Stimulated activated CD8-positive, alpha-beta memory T cell treated with anti-CD3 and anti-CD28 coated beads, Interleukin-7, amount 100 ng/mL, for 1 hour (primary cell): ENCODE measurements at regions not wholly inside any gene's neighbourhood (a gene's known extent, or its start where the extent isn't known, plus 50 kb on each side); places are given as distances from the start of the nearest gene placed in this dataset.

Experiments
- DNase-seq, 2 donors: peaks; one replicate each; pipeline ENCODE4 v3.0.0-alpha.2; 2020; ENCODE audit warnings: low read depth in 2 of 2

DNA sequence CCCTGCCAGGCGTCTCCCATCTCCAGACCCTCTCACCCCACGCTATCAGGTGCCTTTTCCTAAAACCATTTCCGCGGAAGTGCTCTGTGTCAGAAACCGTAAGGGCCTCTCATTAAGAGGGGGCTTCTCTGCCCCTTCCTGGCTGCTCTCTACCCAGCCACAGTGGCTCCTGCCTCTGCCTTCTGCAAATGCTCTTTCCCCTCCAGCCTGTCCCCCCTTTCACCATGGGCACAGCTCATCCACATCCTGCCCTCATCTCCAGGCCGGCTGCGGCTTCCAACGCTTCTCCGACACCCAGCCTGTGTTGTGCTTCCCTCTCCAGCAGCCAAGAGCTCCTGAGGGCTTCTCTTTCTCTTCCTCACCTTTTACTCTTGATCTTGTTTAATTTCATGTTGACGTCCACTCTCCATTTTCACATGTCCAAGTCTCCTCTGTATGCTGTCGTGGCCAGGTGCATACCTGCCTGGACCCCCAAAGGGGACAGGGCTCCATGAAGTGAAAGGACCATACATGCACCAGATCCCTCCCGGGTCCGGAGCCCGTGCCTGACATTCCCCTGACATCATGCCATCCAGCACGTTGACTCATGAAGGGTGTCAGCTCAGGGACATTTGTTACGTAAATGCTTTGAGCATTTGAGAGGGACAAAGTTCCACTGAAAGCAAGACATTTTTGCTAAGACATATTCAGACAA, 306.5 kb downstream of the AJAP1 start:
- no peak for DNase-seq

DNA sequence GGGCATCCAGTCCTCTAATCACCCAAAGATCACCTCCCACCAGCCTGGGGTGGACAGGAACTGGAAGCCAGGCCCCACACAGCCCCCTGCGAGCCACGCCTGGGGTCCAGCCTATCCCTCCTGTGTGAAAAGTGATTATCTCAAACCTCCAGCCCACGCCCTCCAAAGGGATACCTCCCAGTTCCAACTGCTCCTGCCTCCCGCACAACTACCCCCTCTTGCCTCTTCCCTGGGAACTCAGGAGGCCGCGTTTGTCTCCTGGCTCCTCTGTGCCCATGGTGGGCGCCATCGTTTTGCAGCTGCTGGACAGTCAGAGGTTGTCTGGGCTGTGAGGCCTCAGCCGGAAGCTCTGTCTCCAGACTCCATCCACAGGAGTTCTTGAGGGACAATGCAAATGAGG, 305.9 kb downstream of the AJAP1 start:
- no peak for DNase-seq

DNA sequence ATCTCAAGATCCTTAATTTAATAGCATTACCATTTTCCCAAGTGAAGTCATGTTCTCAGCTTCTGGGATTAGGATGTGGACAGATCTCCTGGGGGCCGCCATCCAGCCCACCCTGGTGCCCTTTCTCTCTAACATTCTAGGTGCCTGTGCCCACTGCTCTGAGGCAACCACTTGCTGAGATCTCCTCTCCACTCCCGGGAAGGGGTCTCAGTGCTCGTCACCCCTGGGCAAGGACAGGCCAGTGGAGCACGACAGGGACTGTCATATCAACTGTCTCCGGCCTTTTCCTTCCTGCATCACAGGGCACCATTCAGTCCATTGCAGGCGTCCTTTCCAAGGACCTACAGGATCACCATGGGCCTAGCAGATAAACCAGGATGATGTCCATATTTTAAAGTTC, 304.8 kb downstream of the AJAP1 start:
- no peak for DNase-seq

DNA sequence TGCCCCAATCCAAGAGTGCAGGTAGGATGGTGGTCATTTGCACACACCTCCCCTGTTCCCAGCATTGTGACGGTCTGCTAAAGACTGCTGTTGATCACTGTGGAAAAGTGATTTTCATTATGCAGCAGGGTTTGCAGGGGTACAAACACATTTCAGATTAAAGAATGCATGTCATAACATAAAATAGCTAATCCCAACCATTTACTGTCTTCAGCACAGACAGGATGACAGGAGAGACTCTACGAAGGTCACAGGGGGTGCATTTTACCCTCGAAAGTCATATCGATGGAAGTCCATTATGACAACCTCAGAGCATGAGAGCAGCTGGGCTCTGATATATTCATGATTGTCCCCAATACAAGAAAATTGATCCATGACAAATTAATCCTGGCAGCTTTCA, 302.6 kb downstream of the AJAP1 start:
- DNase-seq, result no peak

DNA sequence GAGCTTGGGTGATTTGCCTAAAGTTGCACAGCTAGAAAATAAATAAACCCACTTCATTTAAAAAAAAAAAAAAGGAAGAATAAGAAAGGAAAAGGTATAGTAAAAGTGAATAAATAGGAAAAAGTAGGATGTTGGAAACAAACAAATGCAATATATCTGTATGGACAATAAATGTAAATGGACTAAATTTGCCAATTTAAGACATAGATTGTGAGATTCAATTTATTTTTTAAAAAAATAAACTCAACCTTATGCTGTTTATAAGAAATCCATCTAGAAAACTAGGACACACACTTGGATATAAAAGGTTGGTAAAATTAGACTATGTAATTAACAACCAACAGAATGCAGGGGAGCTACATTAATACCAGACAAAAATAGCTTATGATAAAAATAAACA, 300.0 kb downstream of the AJAP1 start:
- no peak for DNase-seq

DNA sequence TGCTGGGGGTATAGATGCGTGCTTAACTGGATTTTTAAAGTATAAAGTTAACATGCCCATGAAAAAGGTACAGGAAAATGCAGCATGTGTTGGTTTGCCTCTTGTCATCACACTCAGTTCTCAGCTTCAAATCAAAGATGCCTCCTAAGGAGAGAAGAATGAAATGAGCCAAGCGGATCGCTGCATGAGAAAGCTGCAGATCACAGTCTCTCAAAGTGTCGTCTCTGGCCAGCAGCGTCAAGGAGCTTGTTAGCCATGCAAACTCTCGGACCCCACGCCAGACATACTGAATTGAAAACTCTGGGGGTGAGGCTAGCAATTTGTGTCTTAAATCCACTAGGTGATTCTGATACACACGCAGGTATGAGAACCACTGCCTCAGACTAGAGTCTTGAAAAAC, 297.2 kb downstream of the AJAP1 start:
- no peak for DNase-seq

DNA sequence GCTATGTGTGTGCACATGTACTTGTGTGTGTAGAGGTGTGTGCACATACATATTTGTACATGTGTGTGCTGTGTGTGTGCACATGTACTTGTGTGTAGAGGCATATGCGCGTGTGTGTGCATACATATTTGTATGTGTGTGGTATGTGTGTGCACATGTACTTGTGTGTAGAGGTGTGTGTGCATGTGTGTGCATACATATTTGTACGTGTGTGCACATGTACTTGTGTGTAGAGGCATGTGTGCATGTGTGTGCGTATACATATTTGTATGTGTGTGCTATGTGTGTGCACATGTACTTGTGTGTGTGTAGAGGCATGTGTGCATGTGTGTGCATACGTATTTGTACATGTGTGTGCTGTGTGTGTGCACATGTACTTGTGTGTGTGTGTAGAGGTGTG, 291.9 kb downstream of the AJAP1 start:
- no peak for DNase-seq

DNA sequence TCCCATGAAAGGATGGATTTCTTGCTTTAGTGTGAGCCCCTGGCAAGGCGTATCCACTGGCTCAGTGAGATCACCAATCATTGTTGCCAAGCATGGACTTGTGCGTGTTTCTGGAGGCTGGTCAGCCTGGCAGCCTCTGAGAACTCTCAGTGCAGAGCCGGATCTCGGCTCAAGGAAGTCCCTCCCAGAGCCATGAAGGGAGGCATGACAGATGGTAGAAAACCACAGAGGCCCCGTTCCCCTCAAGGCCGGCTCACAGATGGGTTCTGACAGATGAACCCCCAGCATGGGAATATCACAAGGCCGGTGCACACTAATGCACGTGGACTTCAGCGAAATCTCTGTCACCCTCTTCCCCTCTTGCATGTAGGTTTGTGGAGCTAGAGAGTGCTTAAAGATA, 290.5 kb downstream of the AJAP1 start:
- DNase-seq, result no peak

DNA sequence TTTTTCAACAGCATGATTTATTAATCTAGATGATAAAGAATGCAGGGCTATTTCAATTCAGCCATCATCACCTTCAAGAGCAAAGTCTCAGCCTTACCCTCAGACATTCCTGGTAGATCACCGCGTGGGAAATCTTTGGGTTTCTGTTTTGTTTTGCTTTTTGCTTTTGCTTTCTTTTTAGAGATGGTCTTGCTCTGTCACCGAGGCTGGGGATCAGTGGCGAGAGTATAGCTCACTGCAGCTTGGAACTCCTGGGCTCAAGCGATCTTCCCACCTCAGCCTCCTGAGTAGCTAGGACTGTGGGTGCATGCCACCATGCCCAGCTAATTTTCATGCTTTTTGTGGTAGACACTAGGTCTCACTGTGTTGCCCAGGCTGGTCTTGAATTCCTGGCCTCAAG, 289.7 kb downstream of the AJAP1 start:
- no peak for DNase-seq

DNA sequence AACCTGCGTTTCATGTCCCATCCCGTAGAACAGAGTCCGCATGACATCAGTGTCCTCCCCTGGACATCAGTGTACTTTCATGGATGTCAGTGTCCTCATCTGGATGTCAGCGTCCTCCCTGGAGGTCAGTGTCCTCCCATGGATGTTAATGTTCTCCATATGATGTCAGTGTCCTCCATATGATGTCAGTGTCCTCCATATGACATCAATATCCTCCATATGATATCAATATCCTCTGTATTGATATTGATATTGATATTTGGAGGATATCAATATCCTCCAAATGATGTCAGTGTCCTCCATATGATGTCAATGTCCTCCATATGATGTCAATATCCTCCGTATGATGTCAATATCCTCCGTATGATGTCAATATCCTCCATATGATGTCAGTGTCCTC, 284.9 kb downstream of the AJAP1 start:
- no peak for DNase-seq

DNA sequence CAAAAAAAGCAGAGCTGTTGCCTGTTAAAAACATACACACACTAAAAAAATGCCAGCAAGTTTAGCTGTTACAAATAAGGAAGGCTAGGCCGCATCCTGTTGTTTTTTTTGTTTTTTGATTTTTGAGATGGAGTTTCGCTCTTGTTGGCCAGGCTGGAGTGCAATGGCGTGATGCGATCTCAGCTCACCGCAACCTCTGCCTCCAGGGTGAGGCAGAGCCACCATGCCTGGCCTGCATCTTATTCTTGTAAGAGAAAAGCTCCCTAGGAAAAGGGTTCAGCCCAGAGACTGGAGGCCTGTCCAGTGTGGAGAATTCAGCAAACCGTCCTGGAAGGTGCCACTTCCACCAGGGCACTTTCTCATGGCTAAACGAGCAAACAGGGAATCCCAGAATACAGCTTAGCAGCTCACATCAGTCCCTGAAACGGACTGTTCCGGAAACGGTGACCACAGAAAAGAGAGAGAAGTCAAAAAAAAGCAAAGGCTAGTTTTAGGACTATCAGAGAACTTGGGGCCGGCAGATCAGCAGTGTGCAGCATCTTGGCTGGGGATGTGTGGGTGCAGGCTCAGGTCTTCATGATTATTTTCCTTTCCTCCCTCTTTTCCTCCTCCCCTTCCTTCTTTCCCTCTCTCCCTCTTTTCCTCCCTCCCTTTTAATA, 283.6 kb downstream of the AJAP1 start:
- no peak for DNase-seq

DNA sequence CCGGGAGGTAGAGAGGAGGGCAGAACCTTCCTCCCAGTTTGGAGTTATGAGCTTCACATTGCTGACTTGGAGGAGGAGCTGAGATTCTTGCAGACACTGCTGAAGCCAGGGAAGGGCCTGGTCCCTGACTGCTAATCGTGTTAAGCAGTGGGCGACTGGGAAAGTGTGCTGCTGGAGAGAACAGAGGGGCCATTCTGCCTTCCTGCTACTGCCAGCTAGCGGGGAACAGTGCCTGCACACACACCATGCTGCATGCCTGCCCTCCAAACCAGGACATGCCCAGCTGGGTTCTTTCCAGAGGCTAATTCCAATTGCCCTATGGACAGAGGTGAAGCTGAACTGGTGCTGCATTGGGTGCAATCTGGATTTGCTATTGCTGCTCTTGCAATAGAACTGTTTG, 281.4 kb downstream of the AJAP1 start:
- DNase-seq, result no peak

DNA sequence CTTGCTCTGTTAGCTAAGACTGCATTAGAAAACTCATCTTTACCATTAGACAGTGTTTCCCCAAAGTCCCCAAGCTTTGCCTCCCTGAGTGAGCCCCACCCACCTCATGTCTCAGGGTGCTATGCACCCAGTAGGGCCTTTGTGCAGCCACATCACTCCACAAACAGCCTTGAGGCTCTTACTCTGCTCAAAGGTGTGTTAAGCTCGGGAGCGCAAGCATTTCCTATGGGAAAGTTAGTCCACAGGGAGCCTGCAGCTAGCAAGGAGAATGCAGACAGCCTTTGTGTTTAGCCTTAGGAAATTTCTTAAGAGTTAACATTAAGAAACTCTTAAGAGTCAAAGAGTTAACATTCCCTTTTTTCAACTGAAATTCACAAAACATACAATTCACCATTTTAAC, 278.8 kb downstream of the AJAP1 start:
- no peak for DNase-seq

DNA sequence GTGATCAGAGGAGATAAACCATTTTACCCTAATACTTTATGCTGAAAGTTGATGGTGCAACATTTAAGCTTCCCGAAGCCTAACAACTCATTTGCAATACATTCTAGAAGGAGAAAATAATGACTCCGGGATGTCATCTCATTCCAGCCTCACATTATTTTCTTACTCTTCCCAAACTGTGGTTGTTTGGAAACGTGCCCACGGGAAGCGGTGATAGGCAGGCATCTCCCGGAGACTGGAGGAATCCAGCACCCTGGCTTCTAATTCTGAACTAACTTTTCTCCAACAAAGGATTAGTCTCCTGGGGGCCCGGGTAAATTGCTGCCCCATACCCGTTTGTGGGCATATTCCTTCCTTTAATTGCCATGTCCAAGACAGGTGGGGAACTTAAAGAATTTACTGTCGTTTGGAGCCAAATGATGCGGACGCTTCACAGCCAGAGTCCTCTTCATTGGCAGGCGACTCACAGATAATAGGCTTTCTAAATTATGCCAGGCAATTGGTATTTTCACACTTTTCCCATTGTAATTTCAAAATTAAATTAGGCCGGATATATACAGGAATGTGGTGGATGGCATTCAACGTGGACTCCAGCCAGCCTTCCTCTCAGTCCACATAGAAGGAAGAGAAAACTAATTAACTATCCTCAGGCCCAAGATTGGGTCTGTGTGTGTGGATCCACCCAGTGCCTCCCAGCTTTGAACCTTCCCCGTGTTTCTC, 278.1 kb downstream of the AJAP1 start:
- DNase-seq, result no peak

DNA sequence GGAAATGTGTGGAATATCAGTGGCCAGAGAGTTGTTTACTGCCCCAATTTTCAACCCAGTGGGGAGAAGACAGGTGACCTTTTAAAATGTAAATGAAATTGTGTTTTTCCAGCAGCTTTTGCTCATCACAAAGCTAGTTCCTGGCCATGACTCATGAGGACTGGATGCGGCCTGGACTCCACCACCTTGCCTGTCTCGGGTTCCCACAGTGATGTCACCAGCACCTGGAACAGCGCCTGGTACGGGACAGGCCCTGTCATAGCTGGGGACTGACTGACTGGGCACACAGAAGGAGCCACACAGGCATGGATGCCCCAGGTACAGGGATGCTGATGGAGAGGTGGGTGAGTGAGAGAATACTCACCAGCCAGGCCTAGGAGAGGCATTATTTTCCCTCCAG, 277.1 kb downstream of the AJAP1 start:
- DNase-seq, result no peak

DNA sequence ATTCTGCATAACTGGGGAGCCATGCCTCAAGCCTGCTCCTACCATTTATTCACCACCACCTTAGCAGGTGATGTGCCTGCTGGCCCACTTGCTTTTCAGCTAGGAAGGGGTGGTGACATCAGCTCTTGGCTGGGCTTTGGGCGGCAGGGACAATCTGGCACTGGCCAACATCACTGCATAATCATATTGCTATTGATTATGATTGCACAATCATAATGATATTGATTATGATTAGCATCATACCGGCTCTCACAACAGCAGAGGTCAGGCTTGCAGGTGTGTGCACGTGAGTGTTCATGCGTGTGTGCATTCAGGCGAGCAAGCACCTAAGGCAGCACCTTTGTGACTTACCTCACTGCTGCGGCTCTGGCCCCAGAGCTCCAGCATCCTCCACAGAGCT, 273.8 kb downstream of the AJAP1 start:
- no peak for DNase-seq

DNA sequence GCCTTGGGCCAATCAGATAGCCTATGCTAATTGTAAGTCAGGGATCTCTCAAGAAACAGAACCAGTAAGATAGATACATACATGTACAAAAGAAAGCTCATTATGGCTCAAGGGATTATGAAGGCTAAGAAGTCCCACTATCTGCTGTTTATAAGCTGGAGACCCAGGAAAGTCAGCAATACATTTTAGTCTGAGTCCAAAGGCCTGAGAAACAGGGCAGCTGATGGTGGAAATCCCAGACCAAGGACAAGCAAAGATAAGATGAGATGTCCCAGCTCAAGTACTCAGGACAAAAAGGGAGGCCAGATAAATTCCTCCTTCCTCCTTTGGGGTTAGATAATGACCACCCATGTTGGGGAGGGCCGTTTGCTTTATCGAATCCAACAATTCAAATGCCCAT, 269.9 kb downstream of the AJAP1 start:
- no peak for DNase-seq

DNA sequence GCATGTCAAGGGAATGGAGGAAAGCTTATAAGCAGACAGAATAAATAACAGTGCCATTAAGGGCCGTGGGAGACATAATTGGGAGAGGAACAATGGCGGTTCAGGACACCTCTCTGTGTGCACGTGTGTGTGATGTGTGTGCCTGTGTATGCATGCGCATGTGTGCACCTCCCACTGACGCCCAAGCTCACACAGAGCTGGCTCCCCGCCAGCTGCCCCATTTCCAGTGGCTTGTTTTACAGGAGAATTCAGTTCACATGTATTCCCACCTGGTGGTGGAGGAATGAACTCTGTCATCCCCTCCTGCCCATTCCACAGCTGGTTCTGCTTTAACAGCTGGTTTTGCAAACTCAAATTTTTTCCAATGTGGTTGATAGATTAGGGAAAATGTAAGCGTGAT, 262.2 kb downstream of the AJAP1 start:
- DNase-seq, result no peak

DNA sequence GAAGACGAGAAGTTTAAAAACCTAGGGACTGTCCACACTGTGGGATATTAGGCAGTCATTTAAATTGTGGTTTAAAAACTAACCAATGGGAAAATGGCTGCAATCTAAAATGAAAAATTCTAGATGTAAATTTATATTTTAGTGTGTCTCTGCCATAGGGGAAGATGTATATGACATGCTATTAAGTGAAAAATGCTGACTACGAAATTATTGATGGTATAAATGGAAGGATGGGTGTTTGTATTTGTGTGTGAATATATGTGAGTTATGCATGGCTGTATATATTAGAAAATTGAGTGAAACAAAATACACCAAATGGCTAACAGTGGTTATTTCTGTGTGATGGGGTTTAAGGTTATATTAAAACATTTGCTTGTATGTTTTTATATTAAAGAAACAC, 260.7 kb downstream of the AJAP1 start:
- DNase-seq, result no peak

DNA sequence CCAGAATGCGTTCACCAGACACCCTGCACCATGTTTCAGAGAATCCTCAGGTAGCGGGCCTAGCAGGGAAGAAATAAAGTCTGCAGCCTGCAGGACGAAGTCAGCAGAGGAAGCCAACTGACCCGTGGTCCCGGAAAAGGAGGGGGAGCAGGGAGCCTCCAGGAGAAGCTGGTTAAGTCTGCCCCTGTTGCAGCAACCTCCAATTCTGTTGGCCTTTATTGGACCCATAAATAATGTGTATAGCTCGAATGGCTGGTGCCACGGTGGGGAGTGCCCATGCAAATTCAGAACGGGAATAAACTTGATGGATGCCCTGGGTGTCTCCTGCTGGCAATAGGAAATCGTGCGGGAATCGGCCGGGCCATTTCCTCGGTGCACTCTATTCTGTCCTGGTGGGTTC, 254.1 kb downstream of the AJAP1 start:
- DNase-seq, result no peak

DNA sequence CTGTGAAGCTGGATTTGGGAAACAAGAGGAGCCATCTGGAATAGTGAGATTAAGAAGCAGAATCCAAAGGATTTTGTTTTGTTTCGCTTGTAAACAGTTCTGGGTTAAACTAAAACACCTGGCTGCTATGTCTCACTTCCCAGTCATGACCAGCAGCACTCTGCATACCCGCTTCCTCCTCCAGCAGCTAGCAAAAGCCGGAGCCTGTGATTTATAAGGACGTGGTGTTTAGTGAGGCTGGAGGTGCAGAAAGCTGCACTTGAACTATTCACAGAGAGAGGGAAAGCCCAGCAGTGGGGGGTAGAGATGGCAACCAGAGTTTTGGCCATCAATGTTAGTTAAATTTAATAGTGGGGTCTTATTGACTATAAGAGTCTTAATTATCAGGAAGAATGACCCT, 240.2 kb downstream of the AJAP1 start:
- no peak for DNase-seq

DNA sequence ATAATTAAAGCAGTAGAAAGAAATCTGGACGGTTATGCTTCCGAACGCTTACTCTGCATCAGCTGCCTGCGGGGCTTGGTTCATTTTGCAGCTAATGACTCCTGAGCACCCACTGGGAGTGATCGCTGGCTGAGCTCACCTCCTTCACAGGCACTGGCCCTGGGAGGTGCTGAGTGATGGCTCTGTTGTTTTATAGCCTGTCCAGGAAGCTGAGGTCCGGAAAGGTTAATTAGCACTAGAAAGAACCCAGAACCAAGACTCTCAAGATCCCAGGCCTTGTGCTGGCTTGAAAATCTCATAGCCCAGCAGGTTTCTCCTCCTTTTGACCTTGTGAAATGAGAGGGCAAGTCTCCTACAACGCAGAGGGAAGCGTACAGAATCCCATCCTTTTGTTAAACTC, 226.2 kb downstream of the AJAP1 start:
- no peak for DNase-seq

DNA sequence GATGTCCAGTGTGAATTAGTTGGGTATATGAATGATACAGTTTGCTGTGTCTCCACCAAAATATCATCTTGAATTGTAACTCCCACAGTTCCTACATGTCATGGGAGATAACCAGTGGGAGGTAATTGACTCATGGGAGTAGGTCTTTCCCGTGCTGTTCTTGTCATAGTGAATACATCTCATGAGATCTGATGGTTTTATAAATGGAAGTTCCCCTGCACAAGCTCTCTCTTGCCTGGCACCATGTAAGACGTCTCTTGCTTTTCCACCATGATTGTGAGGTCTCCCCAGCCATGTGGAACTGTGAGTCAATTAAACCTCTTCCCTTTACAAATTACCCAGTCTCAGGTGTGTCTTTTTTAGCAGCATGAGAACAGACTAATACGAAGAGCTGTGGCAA, 223.0 kb downstream of the AJAP1 start:
- no peak for DNase-seq
